ENCODE measurements at regions not wholly inside any gene's neighbourhood (a gene's known extent, or its start where the extent isn't known, plus 50 kb on each side); places are given as distances from the start of the nearest gene placed in this dataset.

DNA sequence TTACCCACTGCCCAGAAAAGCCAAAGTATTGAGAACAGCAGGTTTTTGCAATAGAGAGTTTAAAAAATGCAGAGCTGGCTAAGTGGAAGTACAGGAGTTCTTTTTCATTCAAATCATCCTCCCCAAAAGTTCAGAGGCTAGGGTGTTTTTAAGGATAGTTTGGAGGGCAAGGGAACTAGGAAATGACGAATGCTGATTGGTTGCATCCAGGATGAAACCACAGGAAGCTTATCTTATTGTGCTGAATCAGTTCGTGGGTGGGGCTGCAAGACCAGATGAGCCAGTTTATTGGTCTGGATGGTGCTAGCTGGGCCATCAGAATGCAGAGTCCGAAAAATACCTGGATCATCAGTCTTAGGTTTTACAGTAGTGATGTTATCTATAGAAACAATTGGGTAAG lies 1427.1 kb downstream of the LRRC4C start:
- Mint-ChIP-seq H3K27me3 (ENCODE audit: unreplicated experiment) (no peaks in the 10 kb centered on the region), H3K36me3 (ENCODE audit: unreplicated experiment) (no peaks in the 10 kb centered on the region), H3K27ac (ENCODE audit: unreplicated experiment) (no peak overlapping the region), H3K4me1 (ENCODE audit: low read depth, unreplicated experiment) (no peaks in the 10 kb centered on the region), H3K9me3 (ENCODE audit: unreplicated experiment) (no peaks in the 10 kb centered on the region), H3K4me3 (ENCODE audit: unreplicated experiment) (no peak overlapping the region)
- TF ChIP-seq, protein P1, sequence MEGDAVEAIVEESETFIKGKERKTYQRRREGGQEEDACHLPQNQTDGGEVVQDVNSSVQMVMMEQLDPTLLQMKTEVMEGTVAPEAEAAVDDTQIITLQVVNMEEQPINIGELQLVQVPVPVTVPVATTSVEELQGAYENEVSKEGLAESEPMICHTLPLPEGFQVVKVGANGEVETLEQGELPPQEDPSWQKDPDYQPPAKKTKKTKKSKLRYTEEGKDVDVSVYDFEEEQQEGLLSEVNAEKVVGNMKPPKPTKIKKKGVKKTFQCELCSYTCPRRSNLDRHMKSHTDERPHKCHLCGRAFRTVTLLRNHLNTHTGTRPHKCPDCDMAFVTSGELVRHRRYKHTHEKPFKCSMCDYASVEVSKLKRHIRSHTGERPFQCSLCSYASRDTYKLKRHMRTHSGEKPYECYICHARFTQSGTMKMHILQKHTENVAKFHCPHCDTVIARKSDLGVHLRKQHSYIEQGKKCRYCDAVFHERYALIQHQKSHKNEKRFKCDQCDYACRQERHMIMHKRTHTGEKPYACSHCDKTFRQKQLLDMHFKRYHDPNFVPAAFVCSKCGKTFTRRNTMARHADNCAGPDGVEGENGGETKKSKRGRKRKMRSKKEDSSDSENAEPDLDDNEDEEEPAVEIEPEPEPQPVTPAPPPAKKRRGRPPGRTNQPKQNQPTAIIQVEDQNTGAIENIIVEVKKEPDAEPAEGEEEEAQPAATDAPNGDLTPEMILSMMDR (IDR thresholded peaks at IDR 0.05; ENCODE audit: partially characterized antibody, unreplicated experiment), result no peak
- no peak for DNase-seq

DNA sequence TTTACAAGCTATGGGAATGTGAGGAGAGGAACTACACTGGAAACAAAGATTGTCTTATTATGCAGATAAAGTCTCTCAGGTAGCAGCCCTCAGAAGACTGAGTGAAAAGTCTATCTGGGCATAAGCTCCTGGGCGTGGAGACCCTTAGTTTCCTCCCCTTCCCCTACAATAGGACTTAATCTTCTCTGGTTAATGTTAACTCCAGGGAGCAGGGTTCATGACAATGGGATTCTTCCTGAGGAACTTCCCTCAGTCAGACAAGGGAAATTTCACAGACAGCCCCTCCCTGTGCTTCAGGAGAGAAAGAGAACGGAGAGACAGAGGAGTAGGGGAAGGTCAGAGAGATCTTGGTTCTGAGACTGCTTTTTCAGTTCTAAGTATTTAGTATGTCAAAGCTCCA lies 1428.6 kb downstream of the LRRC4C start:
- Mint-ChIP-seq H3K4me3 (ENCODE audit: unreplicated experiment) (no peak overlapping the region), H3K27me3 (ENCODE audit: unreplicated experiment) (no peaks in the 10 kb centered on the region), H3K27ac (ENCODE audit: unreplicated experiment) (no peak overlapping the region), H3K4me1 (ENCODE audit: low read depth, unreplicated experiment) (no peaks in the 10 kb centered on the region), H3K9me3 (ENCODE audit: unreplicated experiment) (no peaks in the 10 kb centered on the region), H3K36me3 (ENCODE audit: unreplicated experiment) (no peaks in the 10 kb centered on the region)
- no peak for DNase-seq
- TF ChIP-seq, protein P1 (IDR thresholded peaks at IDR 0.05; ENCODE audit: partially characterized antibody, unreplicated experiment), result no peak

DNA sequence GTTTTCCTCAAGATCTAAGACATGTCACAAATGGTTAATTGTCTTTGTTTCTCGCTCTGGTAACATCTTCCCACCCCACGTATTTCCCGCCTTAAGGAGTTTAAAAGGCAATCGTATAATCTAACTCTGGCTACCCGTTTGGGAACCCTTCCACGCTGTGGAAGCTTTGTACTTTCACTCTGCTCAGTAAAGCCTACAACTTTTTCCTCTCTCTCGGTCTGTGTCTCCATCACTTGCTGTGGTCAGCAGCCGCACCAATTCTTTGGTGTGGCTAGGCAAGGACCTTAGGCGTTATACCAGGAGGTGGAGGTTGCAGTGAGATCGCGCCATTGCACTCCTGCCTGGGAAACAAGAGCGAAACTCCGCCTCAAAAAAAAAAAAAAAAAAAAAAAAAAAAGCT lies 1430.1 kb downstream of the LRRC4C start:
- TF ChIP-seq, protein P1 (IDR thresholded peaks at IDR 0.05; ENCODE audit: partially characterized antibody, unreplicated experiment), result no peak

DNA sequence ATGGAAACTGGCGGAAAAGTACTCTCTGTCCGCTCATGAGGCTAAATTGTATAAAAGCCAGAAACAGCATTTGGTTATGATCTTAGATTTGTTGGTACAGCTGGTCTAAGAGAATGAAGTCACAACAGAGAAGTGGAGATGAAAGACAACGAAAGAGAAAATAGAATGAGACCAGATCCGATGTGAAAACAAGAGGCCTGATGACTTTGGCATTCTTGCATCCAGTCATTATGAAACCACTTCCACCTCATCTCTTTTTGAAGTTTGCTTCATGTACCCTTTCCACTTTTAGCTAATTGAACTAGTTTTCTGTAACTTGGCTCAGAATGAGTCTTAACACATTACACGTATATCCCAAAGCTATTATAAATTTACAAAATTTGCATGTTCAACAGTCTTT lies 1431.7 kb downstream of the LRRC4C start:
- TF ChIP-seq, protein P1 (IDR thresholded peaks at IDR 0.05; ENCODE audit: partially characterized antibody, unreplicated experiment), result no peak
- H3K27me3 Mint-ChIP-seq (ENCODE audit: unreplicated experiment), result no peaks in the 10 kb centered on the region
- no peaks in the 10 kb centered on the region for H3K36me3 Mint-ChIP-seq (ENCODE audit: unreplicated experiment)
- no peak overlapping the region for H3K4me3 Mint-ChIP-seq (ENCODE audit: unreplicated experiment)
- peaks cover 4% of the 10 kb centered on the region for H3K4me1 Mint-ChIP-seq (ENCODE audit: low read depth, unreplicated experiment)
- H3K9me3 Mint-ChIP-seq (ENCODE audit: unreplicated experiment), result no peaks in the 10 kb centered on the region
- DNase-seq, result no peak
- no peak overlapping the region for H3K27ac Mint-ChIP-seq (ENCODE audit: unreplicated experiment)

More for the DNA sequence above, 1430.1 kb downstream of the LRRC4C start:
- H3K4me1 Mint-ChIP-seq (ENCODE audit: low read depth, unreplicated experiment), result no peaks in the 10 kb centered on the region
- H3K36me3 Mint-ChIP-seq (ENCODE audit: unreplicated experiment), result no peaks in the 10 kb centered on the region
- no peaks in the 10 kb centered on the region for H3K27me3 Mint-ChIP-seq (ENCODE audit: unreplicated experiment)
- no peak overlapping the region for H3K4me3 Mint-ChIP-seq (ENCODE audit: unreplicated experiment)
- DNase-seq, result no peak
- H3K9me3 Mint-ChIP-seq (ENCODE audit: unreplicated experiment), result no peaks in the 10 kb centered on the region
- no peak overlapping the region for H3K27ac Mint-ChIP-seq (ENCODE audit: unreplicated experiment)

DNA sequence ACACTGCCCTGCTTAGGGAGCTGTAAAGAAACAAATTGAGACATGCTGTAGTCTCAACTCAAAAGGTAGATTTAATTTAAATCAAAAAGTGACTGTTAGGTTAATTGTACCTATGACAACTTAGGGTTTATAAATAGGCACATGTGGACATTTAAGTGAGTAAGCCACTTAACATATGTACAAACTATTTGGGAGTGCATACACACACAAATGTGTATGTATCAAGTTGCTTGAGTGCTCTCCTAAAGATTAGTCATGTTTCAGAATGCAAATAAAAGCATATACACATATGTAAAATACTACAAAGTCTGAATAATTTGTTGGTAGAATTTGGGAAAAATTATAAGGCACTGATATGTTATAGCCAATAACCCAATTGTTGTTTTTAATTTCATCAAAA lies 1435.7 kb downstream of the LRRC4C start:
- H3K4me3 Mint-ChIP-seq (ENCODE audit: unreplicated experiment), result no peak overlapping the region
- H3K27ac Mint-ChIP-seq (ENCODE audit: unreplicated experiment), result no peak overlapping the region
- H3K9me3 Mint-ChIP-seq (ENCODE audit: unreplicated experiment), result no peaks in the 10 kb centered on the region
- no peak for DNase-seq
- H3K36me3 Mint-ChIP-seq (ENCODE audit: unreplicated experiment), result no peaks in the 10 kb centered on the region
- TF ChIP-seq, protein P1 (IDR thresholded peaks at IDR 0.05; ENCODE audit: partially characterized antibody, unreplicated experiment), result no peak
- peaks cover 4% of the 10 kb centered on the region for H3K4me1 Mint-ChIP-seq (ENCODE audit: low read depth, unreplicated experiment)
- H3K27me3 Mint-ChIP-seq (ENCODE audit: unreplicated experiment), result no peaks in the 10 kb centered on the region

Data from glutamatergic neuron (in vitro differentiated cells).